ENCODE measurements at regions not wholly inside any gene's neighbourhood (a gene's known extent, or its start where the extent isn't known, plus 50 kb on each side); places are given as distances from the start of the nearest gene placed in this dataset.
"Not testable (repeated sequence)": the region's sequence is repeated elsewhere in the genome, so short reads cannot be mapped to it uniquely, and the experiment has no call there.

GRCh38 chrX:23061116-23061515, 61.4 kb downstream of the DDX53 start:
- H3K9me3 ChIP-seq (ENCODE audit: severe bottlenecking), result no peaks in the 10 kb centered on the region
- H3K36me3 ChIP-seq (ENCODE audit: low read depth), result no peaks in the 10 kb centered on the region
- H3K27me3 ChIP-seq (ENCODE audit: insufficient read depth, poor library complexity, severe bottlenecking), result no peaks in the 10 kb centered on the region
- TF ChIP-seq, protein P1, sequence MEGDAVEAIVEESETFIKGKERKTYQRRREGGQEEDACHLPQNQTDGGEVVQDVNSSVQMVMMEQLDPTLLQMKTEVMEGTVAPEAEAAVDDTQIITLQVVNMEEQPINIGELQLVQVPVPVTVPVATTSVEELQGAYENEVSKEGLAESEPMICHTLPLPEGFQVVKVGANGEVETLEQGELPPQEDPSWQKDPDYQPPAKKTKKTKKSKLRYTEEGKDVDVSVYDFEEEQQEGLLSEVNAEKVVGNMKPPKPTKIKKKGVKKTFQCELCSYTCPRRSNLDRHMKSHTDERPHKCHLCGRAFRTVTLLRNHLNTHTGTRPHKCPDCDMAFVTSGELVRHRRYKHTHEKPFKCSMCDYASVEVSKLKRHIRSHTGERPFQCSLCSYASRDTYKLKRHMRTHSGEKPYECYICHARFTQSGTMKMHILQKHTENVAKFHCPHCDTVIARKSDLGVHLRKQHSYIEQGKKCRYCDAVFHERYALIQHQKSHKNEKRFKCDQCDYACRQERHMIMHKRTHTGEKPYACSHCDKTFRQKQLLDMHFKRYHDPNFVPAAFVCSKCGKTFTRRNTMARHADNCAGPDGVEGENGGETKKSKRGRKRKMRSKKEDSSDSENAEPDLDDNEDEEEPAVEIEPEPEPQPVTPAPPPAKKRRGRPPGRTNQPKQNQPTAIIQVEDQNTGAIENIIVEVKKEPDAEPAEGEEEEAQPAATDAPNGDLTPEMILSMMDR (IDR thresholded peaks at IDR 0.05; ENCODE audit: poor library complexity, severe bottlenecking), result no peak
- DNase-seq (ENCODE audit: low spot score) (no peak), ATAC-seq (ENCODE audit: low read depth) (no peak)
- no peaks in the 10 kb centered on the region for H3K4me1 ChIP-seq (ENCODE audit: insufficient read depth, poor library complexity, severe bottlenecking)
- no peak overlapping the region for H3K4me3 ChIP-seq (ENCODE audit: severe bottlenecking)
- no peak overlapping the region for H3K27ac ChIP-seq (ENCODE audit: poor library complexity, severe bottlenecking)

DNA sequence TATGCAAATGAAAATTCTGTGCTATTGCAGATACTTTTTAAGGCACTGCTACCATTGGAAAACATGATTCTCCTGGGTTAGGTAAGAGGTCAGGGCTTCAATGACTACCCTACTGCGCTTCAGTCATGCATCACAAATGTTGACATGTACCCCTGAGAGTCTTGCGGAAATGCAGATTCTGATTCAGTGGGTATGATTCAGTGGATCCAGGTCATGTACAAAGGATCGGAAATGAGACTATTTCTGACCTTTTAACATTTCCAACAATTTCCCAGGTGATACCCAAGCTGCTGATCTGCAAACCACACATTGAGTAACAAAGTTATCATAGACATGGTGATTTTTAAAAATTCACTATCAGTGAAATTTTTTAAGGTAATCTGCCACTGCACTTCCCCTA, 62.6 kb downstream of the DDX53 start:
- DNase-seq (ENCODE audit: low spot score) (no peak), ATAC-seq (ENCODE audit: low read depth) (no peak)
- TF ChIP-seq, protein P1 (IDR thresholded peaks at IDR 0.05; ENCODE audit: poor library complexity, severe bottlenecking), result no peak
- H3K4me3 ChIP-seq (ENCODE audit: severe bottlenecking), result no peak overlapping the region
- no peak overlapping the region for H3K27ac ChIP-seq (ENCODE audit: poor library complexity, severe bottlenecking)
- no peaks in the 10 kb centered on the region for H3K27me3 ChIP-seq (ENCODE audit: insufficient read depth, poor library complexity, severe bottlenecking)
- H3K9me3 ChIP-seq (ENCODE audit: severe bottlenecking), result no peaks in the 10 kb centered on the region
- H3K36me3 ChIP-seq (ENCODE audit: low read depth), result no peaks in the 10 kb centered on the region
- H3K4me1 ChIP-seq (ENCODE audit: insufficient read depth, poor library complexity, severe bottlenecking), result no peaks in the 10 kb centered on the region

GRCh38 chrX:23066588-23067281, 67.0 kb downstream of the DDX53 start:
- Histone ChIP-seq H3K4me3 (ENCODE audit: severe bottlenecking) (no peak overlapping the region), H3K4me1 (ENCODE audit: insufficient read depth, poor library complexity, severe bottlenecking) (no peaks in the 10 kb centered on the region), H3K36me3 (ENCODE audit: low read depth) (no peaks in the 10 kb centered on the region), H3K27me3 (ENCODE audit: insufficient read depth, poor library complexity, severe bottlenecking) (no peaks in the 10 kb centered on the region), H3K27ac (ENCODE audit: poor library complexity, severe bottlenecking) (no peak overlapping the region), H3K9me3 (ENCODE audit: severe bottlenecking) (no peaks in the 10 kb centered on the region)
- TF ChIP-seq, protein P1 (IDR thresholded peaks at IDR 0.05; ENCODE audit: poor library complexity, severe bottlenecking), result no peak
- DNase-seq (ENCODE audit: low spot score) (no peak), ATAC-seq (ENCODE audit: low read depth) (no peak)

GRCh38 chrX:23075461-23075860, 75.7 kb downstream of the DDX53 start:
- DNase-seq (ENCODE audit: low spot score); H3K4me1 ChIP-seq (ENCODE audit: insufficient read depth, poor library complexity, severe bottlenecking); ATAC-seq (ENCODE audit: low read depth); H3K27me3 ChIP-seq (ENCODE audit: insufficient read depth, poor library complexity, severe bottlenecking); H3K4me3 ChIP-seq (ENCODE audit: severe bottlenecking); H3K27ac ChIP-seq (ENCODE audit: poor library complexity, severe bottlenecking); H3K9me3 ChIP-seq (ENCODE audit: severe bottlenecking); H3K36me3 ChIP-seq (ENCODE audit: low read depth): not testable (repeated sequence)

DNA sequence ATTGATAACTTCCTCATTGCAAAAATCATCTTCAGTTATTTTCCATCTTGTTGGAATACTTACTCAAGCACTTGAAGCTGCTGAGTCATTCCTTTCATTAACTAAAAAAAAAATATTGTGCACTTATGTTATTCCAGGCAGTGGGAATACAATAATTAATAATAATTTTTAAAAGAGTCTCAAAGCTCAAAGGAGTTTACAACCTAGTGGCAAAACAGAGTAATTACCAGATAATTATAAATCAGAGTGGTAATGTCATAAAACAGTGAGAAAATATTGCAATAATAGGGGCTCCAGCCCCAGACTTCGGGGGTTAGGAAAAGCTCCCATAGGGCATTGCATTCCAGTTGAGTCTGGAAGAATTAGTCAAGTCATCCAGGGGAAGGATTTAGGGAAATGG, 79.6 kb downstream of the DDX53 start:
- no peak overlapping the region for H3K27ac ChIP-seq (ENCODE audit: poor library complexity, severe bottlenecking)
- no peak overlapping the region for H3K4me3 ChIP-seq (ENCODE audit: severe bottlenecking)
- H3K4me1 ChIP-seq (ENCODE audit: insufficient read depth, poor library complexity, severe bottlenecking), result no peaks in the 10 kb centered on the region
- H3K9me3 ChIP-seq (ENCODE audit: severe bottlenecking), result no peaks in the 10 kb centered on the region
- H3K27me3 ChIP-seq (ENCODE audit: insufficient read depth, poor library complexity, severe bottlenecking), result no peaks in the 10 kb centered on the region
- TF ChIP-seq, protein P1 (IDR thresholded peaks at IDR 0.05; ENCODE audit: poor library complexity, severe bottlenecking), result peak; percentile 28
- DNase-seq (ENCODE audit: low spot score) (no peak), ATAC-seq (ENCODE audit: low read depth) (no peak)
- no peaks in the 10 kb centered on the region for H3K36me3 ChIP-seq (ENCODE audit: low read depth)

Data from RWPE2 (cell line).